ENCODE measurements at regions not wholly inside any gene's neighbourhood (a gene's known extent, or its start where the extent isn't known, plus 50 kb on each side); places are given as distances from the start of the nearest gene placed in this dataset.

DNA sequence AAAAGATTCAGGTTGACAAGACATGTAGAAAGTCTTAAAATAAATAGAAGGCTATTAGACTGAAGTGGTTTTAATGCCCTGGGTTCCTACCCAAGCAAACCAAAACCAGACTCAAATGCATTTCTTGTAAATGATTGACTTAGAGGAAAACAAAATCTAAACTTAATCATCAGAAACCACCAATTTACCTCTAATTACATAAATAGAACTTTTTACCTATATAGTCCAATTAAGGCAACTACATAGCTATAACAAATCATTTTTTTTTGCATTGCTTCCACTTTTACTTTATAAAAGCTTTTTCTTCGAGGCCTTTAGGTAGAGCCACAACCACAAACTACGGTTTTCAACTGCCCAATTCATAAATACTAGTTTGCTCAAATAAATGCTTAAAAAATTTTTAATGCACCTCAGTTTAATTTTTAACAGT, 231.3 kb upstream of the ARHGEF26 start:
- TF ChIP-seq, protein P1, sequence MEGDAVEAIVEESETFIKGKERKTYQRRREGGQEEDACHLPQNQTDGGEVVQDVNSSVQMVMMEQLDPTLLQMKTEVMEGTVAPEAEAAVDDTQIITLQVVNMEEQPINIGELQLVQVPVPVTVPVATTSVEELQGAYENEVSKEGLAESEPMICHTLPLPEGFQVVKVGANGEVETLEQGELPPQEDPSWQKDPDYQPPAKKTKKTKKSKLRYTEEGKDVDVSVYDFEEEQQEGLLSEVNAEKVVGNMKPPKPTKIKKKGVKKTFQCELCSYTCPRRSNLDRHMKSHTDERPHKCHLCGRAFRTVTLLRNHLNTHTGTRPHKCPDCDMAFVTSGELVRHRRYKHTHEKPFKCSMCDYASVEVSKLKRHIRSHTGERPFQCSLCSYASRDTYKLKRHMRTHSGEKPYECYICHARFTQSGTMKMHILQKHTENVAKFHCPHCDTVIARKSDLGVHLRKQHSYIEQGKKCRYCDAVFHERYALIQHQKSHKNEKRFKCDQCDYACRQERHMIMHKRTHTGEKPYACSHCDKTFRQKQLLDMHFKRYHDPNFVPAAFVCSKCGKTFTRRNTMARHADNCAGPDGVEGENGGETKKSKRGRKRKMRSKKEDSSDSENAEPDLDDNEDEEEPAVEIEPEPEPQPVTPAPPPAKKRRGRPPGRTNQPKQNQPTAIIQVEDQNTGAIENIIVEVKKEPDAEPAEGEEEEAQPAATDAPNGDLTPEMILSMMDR (IDR thresholded peaks at IDR 0.05 in 2 of 3, conservative IDR thresholded peaks at IDR 0.05 in 1 of 3; ENCODE audit: control insufficient read depth in 2 of 3, extremely low read depth in 1 of 3, insufficient read depth in 1 of 3, low read depth in 3 of 3, low read length in 3 of 3), result no peak
- TF ChIP-seq, protein P2, sequence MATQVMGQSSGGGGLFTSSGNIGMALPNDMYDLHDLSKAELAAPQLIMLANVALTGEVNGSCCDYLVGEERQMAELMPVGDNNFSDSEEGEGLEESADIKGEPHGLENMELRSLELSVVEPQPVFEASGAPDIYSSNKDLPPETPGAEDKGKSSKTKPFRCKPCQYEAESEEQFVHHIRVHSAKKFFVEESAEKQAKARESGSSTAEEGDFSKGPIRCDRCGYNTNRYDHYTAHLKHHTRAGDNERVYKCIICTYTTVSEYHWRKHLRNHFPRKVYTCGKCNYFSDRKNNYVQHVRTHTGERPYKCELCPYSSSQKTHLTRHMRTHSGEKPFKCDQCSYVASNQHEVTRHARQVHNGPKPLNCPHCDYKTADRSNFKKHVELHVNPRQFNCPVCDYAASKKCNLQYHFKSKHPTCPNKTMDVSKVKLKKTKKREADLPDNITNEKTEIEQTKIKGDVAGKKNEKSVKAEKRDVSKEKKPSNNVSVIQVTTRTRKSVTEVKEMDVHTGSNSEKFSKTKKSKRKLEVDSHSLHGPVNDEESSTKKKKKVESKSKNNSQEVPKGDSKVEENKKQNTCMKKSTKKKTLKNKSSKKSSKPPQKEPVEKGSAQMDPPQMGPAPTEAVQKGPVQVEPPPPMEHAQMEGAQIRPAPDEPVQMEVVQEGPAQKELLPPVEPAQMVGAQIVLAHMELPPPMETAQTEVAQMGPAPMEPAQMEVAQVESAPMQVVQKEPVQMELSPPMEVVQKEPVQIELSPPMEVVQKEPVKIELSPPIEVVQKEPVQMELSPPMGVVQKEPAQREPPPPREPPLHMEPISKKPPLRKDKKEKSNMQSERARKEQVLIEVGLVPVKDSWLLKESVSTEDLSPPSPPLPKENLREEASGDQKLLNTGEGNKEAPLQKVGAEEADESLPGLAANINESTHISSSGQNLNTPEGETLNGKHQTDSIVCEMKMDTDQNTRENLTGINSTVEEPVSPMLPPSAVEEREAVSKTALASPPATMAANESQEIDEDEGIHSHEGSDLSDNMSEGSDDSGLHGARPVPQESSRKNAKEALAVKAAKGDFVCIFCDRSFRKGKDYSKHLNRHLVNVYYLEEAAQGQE (IDR thresholded peaks at IDR 0.05; ENCODE audit: low read depth, low read length), result no peak
- TF ChIP-seq, protein P3, sequence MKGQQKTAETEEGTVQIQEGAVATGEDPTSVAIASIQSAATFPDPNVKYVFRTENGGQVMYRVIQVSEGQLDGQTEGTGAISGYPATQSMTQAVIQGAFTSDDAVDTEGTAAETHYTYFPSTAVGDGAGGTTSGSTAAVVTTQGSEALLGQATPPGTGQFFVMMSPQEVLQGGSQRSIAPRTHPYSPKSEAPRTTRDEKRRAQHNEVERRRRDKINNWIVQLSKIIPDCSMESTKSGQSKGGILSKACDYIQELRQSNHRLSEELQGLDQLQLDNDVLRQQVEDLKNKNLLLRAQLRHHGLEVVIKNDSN (IDR thresholded peaks at IDR 0.05; ENCODE audit: borderline replicate concordance, extremely low read length, insufficient read depth, low read depth, low read length), result no peak
- no peak for TF ChIP-seq NR2C2 (IDR thresholded peaks at IDR 0.05; ENCODE audit: borderline replicate concordance, control insufficient read depth, insufficient read length, low read depth)
- TF ChIP-seq YY1 (IDR thresholded peaks at IDR 0.05; ENCODE audit: low read depth, low read length), result no peak
- no peak for TF ChIP-seq SUZ12 (IDR thresholded peaks at IDR 0.05; ENCODE audit: unreplicated experiment)

Measured in GM12878 (cell line).